Fibroblast of lung (primary cell): ENCODE measurements at regions not wholly inside any gene's neighbourhood (a gene's known extent, or its start where the extent isn't known, plus 50 kb on each side); places are given as distances from the start of the nearest gene placed in this dataset.

Experiments used
- DNase-seq, 2 donors: peaks; one replicate each; pipeline versions ENCODE4 v3.0.0 to v3.0.0-alpha.2; 2010; ENCODE audit warnings: low read depth in 2 of 2
- H2AFZ ChIP-seq: 2 replicates; pipeline ENCODE4 v1.5.1; 2012; ENCODE audit warnings: low read length, control low read depth, inconsistent platforms
- H3K27ac ChIP-seq: 2 replicates; pipeline ENCODE4 v1.5.1; 2011; ENCODE audit warnings: low read length, control low read depth; ENCODE audit not compliant: insufficient read depth
- H3K27me3 ChIP-seq: 2 replicates; pipeline ENCODE4 v1.5.1; 2011; ENCODE audit warnings: mild to moderate bottlenecking, low read length; ENCODE audit not compliant: control insufficient read depth, insufficient read depth
- H3K36me3 ChIP-seq: 2 replicates; pipeline ENCODE4 v1.5.1; 2011; ENCODE audit warnings: low read length; ENCODE audit not compliant: control insufficient read depth, insufficient read depth
- H3K4me1 ChIP-seq: 2 replicates; pipeline ENCODE4 v1.5.1; 2011; ENCODE audit warnings: low read length; ENCODE audit not compliant: control insufficient read depth, insufficient read depth; ENCODE audit errors: extremely low read depth
- H3K4me2 ChIP-seq: 2 replicates; pipeline ENCODE4 v1.5.1; 2011; ENCODE audit warnings: low read length, control low read depth; ENCODE audit not compliant: insufficient read depth; ENCODE audit errors: extremely low read depth
- H3K4me3 ChIP-seq, 4 experiments: fragments of 200-600 bp in 1 of 4; sonication (generic) in 1 of 4; replicated peaks in 1 of 4; 2 replicates each; pipeline ENCODE4 v1.5.1; 2011 to 2016; ENCODE audit warnings: low read length in 4 of 4, low read depth in 3 of 4, mild to moderate bottlenecking in 3 of 4, control low read depth in 2 of 4, inconsistent platforms in 1 of 4, mixed read lengths in 1 of 4; ENCODE audit not compliant: insufficient read depth in 1 of 4; ENCODE audit errors: control extremely low read depth in 1 of 4
- H3K79me2 ChIP-seq: 2 replicates; pipeline ENCODE4 v1.5.1; 2012; ENCODE audit warnings: mild to moderate bottlenecking, low read length, inconsistent platforms; ENCODE audit not compliant: control insufficient read depth, insufficient read depth
- H3K9ac ChIP-seq: 2 replicates; pipeline ENCODE4 v1.5.1; 2011; ENCODE audit warnings: mild to moderate bottlenecking, low read length, control low read depth; ENCODE audit not compliant: insufficient read depth
- H3K9me3 ChIP-seq: 2 replicates; pipeline ENCODE4 v1.5.1; 2012; ENCODE audit warnings: low read depth, low read length; ENCODE audit not compliant: control insufficient read depth, insufficient read depth
- H4K20me1 ChIP-seq: 2 replicates; pipeline ENCODE4 v1.5.1; 2011; ENCODE audit warnings: low read length; ENCODE audit not compliant: control insufficient read depth, insufficient read depth; ENCODE audit errors: extremely low read depth
- CTCF ChIP-seq, 2 donors: IDR thresholded peaks in 1 of 2; conservative IDR thresholded peaks in 1 of 2; 1 replicate in 1 of 2; 2 replicates in 1 of 2; pipeline ENCODE4 v1.5.1; 2011 to 2012; ENCODE audit warnings: low read length in 2 of 2, control low read depth in 1 of 2, inconsistent platforms in 1 of 2, low read depth in 1 of 2, mild to moderate bottlenecking in 1 of 2
- EZH2 ChIP-seq: IDR thresholded peaks from 2 replicates; pipeline ENCODE4 v1.5.1; 2012; ENCODE audit warnings: low read length, control low read depth, mild to moderate bottlenecking; ENCODE audit errors: missing control alignments

- Histone ChIP-seq H3K4me2 (no peak overlapping the region), H3K36me3 (no peaks in the 10 kb centered on the region), H4K20me1 (no peaks in the 10 kb centered on the region), H3K27ac (no peak overlapping the region), H3K4me3 (no peak overlapping the region), H2AFZ (no peak overlapping the region), H3K9ac (no peak overlapping the region), H3K4me1 (no peaks in the 10 kb centered on the region), H3K79me2 (no peaks in the 10 kb centered on the region), H3K9me3 (no peaks in the 10 kb centered on the region), H3K27me3 (no peaks in the 10 kb centered on the region)
- TF ChIP-seq CTCF (conservative IDR thresholded peaks at IDR 0.05 in 1 of 2, IDR thresholded peaks at IDR 0.05 in 1 of 2; ENCODE audit: low read depth in 1 of 2, low read length in 2 of 2), result no peak
- no peak for TF ChIP-seq EZH2
- no peak for DNase-seq
Observed at GRCh38 chr2:203606051-203606450, 71.0 kb upstream of the RAPH1 start.

- DNase-seq, result no peak
- no peak overlapping the region for H3K4me3 ChIP-seq
- no peaks in the 10 kb centered on the region for H3K9me3 ChIP-seq
- H3K36me3 ChIP-seq, result no peaks in the 10 kb centered on the region
- H3K4me2 ChIP-seq, result no peak overlapping the region
- no peak overlapping the region for H3K27ac ChIP-seq
- no peaks in the 10 kb centered on the region for H4K20me1 ChIP-seq
- TF ChIP-seq CTCF (conservative IDR thresholded peaks at IDR 0.05 in 1 of 2, IDR thresholded peaks at IDR 0.05 in 1 of 2; ENCODE audit: low read depth in 1 of 2, low read length in 2 of 2) (no peak), EZH2 (no peak)
- H2AFZ ChIP-seq, result no peak overlapping the region
- H3K4me1 ChIP-seq, result no peaks in the 10 kb centered on the region
- no peaks in the 10 kb centered on the region for H3K79me2 ChIP-seq
- H3K9ac ChIP-seq, result no peak overlapping the region
- H3K27me3 ChIP-seq, result no peaks in the 10 kb centered on the region
Observed at GRCh38 chr2:203610558-203610957, 75.5 kb upstream of the RAPH1 start.

DNA sequence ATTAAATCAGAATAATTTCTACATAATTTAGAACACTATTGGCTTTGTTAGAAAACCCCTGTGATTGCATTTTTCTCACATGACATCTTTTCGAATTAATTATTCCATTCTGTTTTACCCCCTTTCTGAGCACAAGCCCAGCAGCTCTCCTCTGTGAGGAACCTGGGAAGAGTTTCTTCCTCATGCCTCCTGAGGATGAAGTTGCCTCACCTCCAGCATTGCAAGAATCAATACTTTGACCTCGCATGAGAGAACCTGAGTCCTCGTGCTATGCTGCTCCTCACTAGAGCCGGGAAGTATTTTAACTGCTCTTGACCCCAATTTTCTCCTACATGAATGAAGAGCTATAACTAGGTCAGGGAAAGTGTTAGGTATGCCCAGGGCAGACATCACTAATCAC is 77.1 kb upstream of the RAPH1 start:
- H3K9ac ChIP-seq, result no peak overlapping the region
- H3K27ac ChIP-seq, result no peak overlapping the region
- no peak overlapping the region for H3K4me2 ChIP-seq
- no peaks in the 10 kb centered on the region for H3K36me3 ChIP-seq
- no peak overlapping the region for H3K4me3 ChIP-seq
- H3K9me3 ChIP-seq, result no peaks in the 10 kb centered on the region
- H3K27me3 ChIP-seq, result no peaks in the 10 kb centered on the region
- H3K4me1 ChIP-seq, result no peaks in the 10 kb centered on the region
- H2AFZ ChIP-seq, result no peak overlapping the region
- DNase-seq, result no peak
- no peaks in the 10 kb centered on the region for H4K20me1 ChIP-seq
- H3K79me2 ChIP-seq, result no peaks in the 10 kb centered on the region
- TF ChIP-seq EZH2, result no peak
- TF ChIP-seq CTCF (conservative IDR thresholded peaks at IDR 0.05 in 1 of 2, IDR thresholded peaks at IDR 0.05 in 1 of 2; ENCODE audit: low read depth in 1 of 2, low read length in 2 of 2), result no peak
